ENCODE measurements at regions not wholly inside any gene's neighbourhood (a gene's known extent, or its start where the extent isn't known, plus 50 kb on each side); places are given as distances from the start of the nearest gene placed in this dataset.
"Not testable (repeated sequence)": the region's sequence is repeated elsewhere in the genome, so short reads cannot be mapped to it uniquely, and the experiment has no call there.

DNA sequence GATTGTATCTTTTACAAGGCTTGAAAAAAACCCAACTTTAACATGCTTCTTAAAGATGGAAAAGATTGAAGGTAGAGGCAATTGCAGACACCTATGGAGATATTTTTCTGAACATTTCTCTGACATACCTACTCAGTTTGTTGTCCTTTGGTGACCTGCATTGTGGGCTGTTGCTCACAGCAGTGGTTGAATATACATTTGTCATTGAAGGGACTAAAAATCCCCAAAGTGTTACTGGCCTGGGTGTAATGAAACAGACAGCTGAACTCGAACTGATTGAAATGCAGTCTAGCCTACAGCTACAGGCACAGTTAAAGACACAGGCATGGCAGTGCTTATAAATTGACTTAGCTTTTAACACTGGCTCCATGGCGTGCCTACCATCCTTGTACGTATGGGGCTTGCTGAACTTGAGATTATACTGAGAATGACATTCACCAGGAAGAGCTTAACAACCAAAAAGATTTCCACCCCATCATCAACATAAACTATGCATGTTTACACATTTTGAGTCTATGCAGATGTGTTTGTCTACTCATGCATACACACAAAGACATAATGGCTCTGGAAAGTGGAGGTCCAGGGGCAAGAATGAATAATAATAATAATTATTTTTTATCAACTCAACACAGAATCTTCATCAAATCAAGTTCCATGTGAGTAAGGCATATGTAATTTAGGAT is 83.2 kb upstream of the NOX3 start:
- no peak for DNase-seq
- 83 to 100% (median 87%) methylated on average over 3 of the region's 3 CpGs for WGBS, 4 donors
- H3K9me3 ChIP-seq (replicated peaks in 1 of 3) = no peaks in the 10 kb centered on the region
- H3K27ac ChIP-seq = no peak overlapping the region
- H3K27me3 ChIP-seq = no peaks in the 10 kb centered on the region
- TF ChIP-seq, protein P1, sequence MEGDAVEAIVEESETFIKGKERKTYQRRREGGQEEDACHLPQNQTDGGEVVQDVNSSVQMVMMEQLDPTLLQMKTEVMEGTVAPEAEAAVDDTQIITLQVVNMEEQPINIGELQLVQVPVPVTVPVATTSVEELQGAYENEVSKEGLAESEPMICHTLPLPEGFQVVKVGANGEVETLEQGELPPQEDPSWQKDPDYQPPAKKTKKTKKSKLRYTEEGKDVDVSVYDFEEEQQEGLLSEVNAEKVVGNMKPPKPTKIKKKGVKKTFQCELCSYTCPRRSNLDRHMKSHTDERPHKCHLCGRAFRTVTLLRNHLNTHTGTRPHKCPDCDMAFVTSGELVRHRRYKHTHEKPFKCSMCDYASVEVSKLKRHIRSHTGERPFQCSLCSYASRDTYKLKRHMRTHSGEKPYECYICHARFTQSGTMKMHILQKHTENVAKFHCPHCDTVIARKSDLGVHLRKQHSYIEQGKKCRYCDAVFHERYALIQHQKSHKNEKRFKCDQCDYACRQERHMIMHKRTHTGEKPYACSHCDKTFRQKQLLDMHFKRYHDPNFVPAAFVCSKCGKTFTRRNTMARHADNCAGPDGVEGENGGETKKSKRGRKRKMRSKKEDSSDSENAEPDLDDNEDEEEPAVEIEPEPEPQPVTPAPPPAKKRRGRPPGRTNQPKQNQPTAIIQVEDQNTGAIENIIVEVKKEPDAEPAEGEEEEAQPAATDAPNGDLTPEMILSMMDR (IDR thresholded peaks at IDR 0.05) = no peak
- TF ChIP-seq POLR2A (IDR thresholded peaks at IDR 0.05) = no peak
- H3K4me1 ChIP-seq (replicated peaks in 1 of 2) = no peaks in the 10 kb centered on the region
- H3K36me3 ChIP-seq (replicated peaks in 1 of 2) = no peaks in the 10 kb centered on the region
- intact Hi-C loops (cut with DNase I) = loop anchor here in 1 of 2 donors (10.0 kb wide), 1 partner anchor 214 kb away; no protein-coding TSS in a partner anchor
- no peak overlapping the region for H3K4me3 ChIP-seq

DNA sequence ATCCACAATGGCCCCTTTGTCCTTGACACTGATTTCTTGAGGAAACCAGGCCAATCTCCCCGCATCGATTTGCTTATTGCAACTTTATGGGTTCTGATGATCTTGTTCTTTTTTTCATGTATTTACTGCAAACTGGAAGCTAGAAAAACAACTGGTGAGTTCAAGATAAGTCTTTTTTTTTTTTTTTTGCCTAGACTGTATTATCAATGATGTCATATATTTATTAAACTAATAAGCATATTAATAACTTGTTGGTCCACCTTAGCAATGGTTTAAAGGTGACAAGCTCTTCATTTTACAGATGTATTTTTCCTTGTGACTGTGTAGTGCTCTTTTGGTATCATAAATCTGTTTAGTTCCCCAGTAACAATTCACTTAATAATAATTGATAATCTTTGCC is 79.0 kb upstream of the NOX3 start:
- intact Hi-C loops (cut with DNase I) = loop anchor here in 1 of 2 donors (10.0 kb wide), 1 partner anchor 210 kb away; no protein-coding TSS in a partner anchor
- no peak overlapping the region for H3K27ac ChIP-seq
- peaks cover 5% of the 10 kb centered on the region in 2 donors for H3K4me1 ChIP-seq (replicated peaks in 1 of 2)
- no peak for TF ChIP-seq POLR2A (IDR thresholded peaks at IDR 0.05)
- TF ChIP-seq, protein P1 (IDR thresholded peaks at IDR 0.05) = no peak
- H3K4me3 ChIP-seq = no peak overlapping the region
- H3K36me3 ChIP-seq (replicated peaks in 1 of 2) = no peaks in the 10 kb centered on the region
- H3K9me3 ChIP-seq (replicated peaks in 1 of 3) = no peaks in the 10 kb centered on the region
- 56 to 71% (median 61%) methylated on average over 2 of the region's 2 CpGs for WGBS, 4 donors
- no peak for DNase-seq
- no peaks in the 10 kb centered on the region for H3K27me3 ChIP-seq

DNA sequence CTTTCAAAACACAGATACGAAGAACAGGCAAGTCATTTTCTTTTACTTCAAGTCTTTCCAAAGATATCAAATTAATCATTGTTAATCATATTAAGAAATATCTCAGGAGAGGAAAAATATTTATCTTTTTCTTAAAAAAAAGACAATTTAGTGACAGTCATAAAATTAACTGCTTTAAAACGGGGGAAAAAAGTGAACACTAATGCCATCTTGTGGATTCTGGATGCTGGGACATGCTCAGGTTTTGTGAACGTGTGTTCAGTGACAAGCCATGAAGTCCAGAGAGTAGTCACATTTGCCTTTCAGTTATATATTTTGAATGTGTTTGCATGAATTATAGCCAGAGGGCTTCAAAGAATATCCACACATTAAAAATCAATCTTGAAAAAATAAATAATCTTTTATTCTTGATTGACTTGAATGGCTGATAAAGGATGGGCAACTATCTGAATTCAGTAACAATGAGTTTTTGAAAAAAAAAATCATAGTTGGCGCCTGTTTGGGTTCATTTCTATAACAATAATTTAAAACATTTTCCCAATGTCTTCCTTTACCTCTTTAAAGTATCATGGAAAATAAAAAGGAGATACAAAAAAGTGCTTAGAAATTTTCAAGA is 74.7 kb upstream of the NOX3 start:
- TF ChIP-seq, protein P1 (IDR thresholded peaks at IDR 0.05) = peak; percentile 48 to 85 (median 80)
- TF ChIP-seq POLR2A (IDR thresholded peaks at IDR 0.05) = no peak
- no peaks in the 10 kb centered on the region for H3K27me3 ChIP-seq
- 28 to 36% (median 30%) methylated on average over 4 of the region's 4 CpGs for WGBS, 4 donors
- DNase-seq = peak in 6 of 7 donors; percentile 21 to 69 (median 32)
- H3K9me3 ChIP-seq (replicated peaks in 1 of 3) = no peaks in the 10 kb centered on the region
- H3K4me1 ChIP-seq (replicated peaks in 1 of 2) = peaks cover 16 to 21% of the 10 kb centered on the region in 2 donors
- H3K36me3 ChIP-seq (replicated peaks in 1 of 2) = no peaks in the 10 kb centered on the region
- H3K27ac ChIP-seq = peak overlapping the region in 4 of 5 donors; percentile 60 to 86 (median 80)
- H3K4me3 ChIP-seq = no peak overlapping the region
- intact Hi-C loops (cut with DNase I) = loop anchor here (2.0 to 10.0 kb wide), 2 partner anchors 204 to 206 kb away; no protein-coding TSS in a partner anchor

DNA sequence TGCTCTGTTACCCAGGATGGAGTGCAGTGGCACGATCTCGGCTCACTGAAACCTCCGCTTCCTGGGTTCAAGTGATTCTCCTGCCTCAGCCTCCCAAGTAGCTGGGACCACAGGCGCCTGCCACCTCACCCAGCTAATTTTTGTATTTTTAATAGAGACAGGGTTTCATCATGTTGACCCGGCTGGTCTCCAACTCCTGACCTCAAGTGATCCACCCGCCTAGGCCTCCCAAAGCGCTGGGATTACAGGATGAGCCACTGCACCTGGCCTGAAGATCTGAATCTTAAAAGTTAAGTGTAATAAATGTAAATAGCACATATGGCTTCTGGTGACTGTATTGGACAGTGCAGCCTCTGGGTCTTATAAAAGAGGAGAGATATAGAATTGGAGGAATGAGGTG is 74.2 kb upstream of the NOX3 start:
- 90 to 95% (median 93%) methylated on average over 7 of the region's 7 CpGs for WGBS, 4 donors
- intact Hi-C loops (cut with DNase I) = loop anchor here (2.0 to 10.0 kb wide), 2 partner anchors 203 to 205 kb away; no protein-coding TSS in a partner anchor
- H3K9me3 ChIP-seq (replicated peaks in 1 of 3); H3K27me3 ChIP-seq; H3K36me3 ChIP-seq (replicated peaks in 1 of 2); H3K4me3 ChIP-seq: not testable (repeated sequence)
- H3K27ac ChIP-seq = peak overlapping the region in 4 of 5 donors; percentile 60 to 86 (median 80)
- DNase-seq = peak in 2 of 7 donors; percentile 7 to 22
- peaks cover 16 to 21% of the 10 kb centered on the region in 2 donors for H3K4me1 ChIP-seq (replicated peaks in 1 of 2)
